ENCODE measurements at regions not wholly inside any gene's neighbourhood (a gene's known extent, or its start where the extent isn't known, plus 50 kb on each side); places are given as distances from the start of the nearest gene placed in this dataset.

GRCh38 chr22:22995166-22995565 is 75.2 kb upstream of the GNAZ start:
- TF ChIP-seq CTCF (conservative IDR thresholded peaks at IDR 0.05; ENCODE audit: low read length) (no peak), EZH2phosphoT487 (IDR thresholded peaks at IDR 0.05; ENCODE audit: borderline replicate concordance) (no peak)
